H9 (cell line): ENCODE measurements at regions not wholly inside any gene's neighbourhood (a gene's known extent, or its start where the extent isn't known, plus 50 kb on each side); places are given as distances from the start of the nearest gene placed in this dataset.

Source experiments
- DNase-seq: peaks from one replicate; pipeline ENCODE4 v3.0.0-alpha.2; 2017
- H2AFZ ChIP-seq: one replicate; pipeline ENCODE4 v1.6.1; 2013; ENCODE audit warnings: mild to moderate bottlenecking, low read length, control low read depth, moderate library complexity
- H2AK5ac ChIP-seq: 2 replicates; pipeline ENCODE4 v1.6.1; 2013; ENCODE audit warnings: low read length, control low read depth, mixed read lengths; ENCODE audit not compliant: insufficient read length
- H2BK120ac ChIP-seq: one replicate; pipeline ENCODE4 v1.6.1; 2013; ENCODE audit warnings: low read depth, mild to moderate bottlenecking, low read length, control low read depth, inconsistent platforms; ENCODE audit not compliant: poor library complexity, severe bottlenecking
- H2BK12ac ChIP-seq: 2 replicates; pipeline ENCODE4 v1.6.1; 2013; ENCODE audit warnings: low read length, control low read depth, mixed read lengths, low read depth; ENCODE audit not compliant: insufficient read length
- H2BK15ac ChIP-seq: 2 replicates; pipeline ENCODE4 v1.6.1; 2013; ENCODE audit warnings: low read depth, low read length, control low read depth
- H2BK20ac ChIP-seq: one replicate; pipeline ENCODE4 v1.6.1; 2013; ENCODE audit warnings: low read depth, mild to moderate bottlenecking, low read length, control low read depth, inconsistent platforms; ENCODE audit not compliant: poor library complexity, severe bottlenecking
- H2BK5ac ChIP-seq: 2 replicates; pipeline ENCODE4 v1.6.1; 2013; ENCODE audit warnings: low read length, control low read depth, mixed read lengths; ENCODE audit not compliant: insufficient read length
- H3K14ac ChIP-seq: 2 replicates; pipeline ENCODE4 v1.6.1; 2013; ENCODE audit warnings: low read length, control low read depth; ENCODE audit not compliant: insufficient read depth
- H3K18ac ChIP-seq: 2 replicates; pipeline ENCODE4 v1.6.1; 2013; ENCODE audit warnings: low read depth, mild to moderate bottlenecking, mixed read lengths, low read length, control low read depth; ENCODE audit not compliant: insufficient read length
- H3K23ac ChIP-seq: 2 replicates; pipeline ENCODE4 v1.6.1; 2013; ENCODE audit warnings: low read length, control low read depth, mixed read lengths, low read depth; ENCODE audit not compliant: insufficient read length
- H3K23me2 ChIP-seq: 2 replicates; pipeline ENCODE4 v1.6.1; 2013; ENCODE audit warnings: low read depth, mild to moderate bottlenecking, mixed read lengths, low read length, control low read depth; ENCODE audit not compliant: insufficient read length, poor library complexity, severe bottlenecking
- H3K27ac ChIP-seq: 2 replicates; pipeline ENCODE4 v1.5.1; 2013; ENCODE audit warnings: low read length, control low read depth, mixed read lengths, low read depth; ENCODE audit not compliant: insufficient read length
- H3K27me3 ChIP-seq: 2 replicates; pipeline ENCODE4 v1.6.1; 2013; ENCODE audit warnings: low read length, control low read depth, inconsistent platforms; ENCODE audit not compliant: insufficient read depth
- H3K4ac ChIP-seq: 2 replicates; pipeline ENCODE4 v1.6.1; 2013; ENCODE audit warnings: low read depth, mild to moderate bottlenecking, control low read depth, inconsistent platforms, low read length, moderate library complexity
- H3K4me1 ChIP-seq: 2 replicates; pipeline ENCODE4 v1.6.1; 2013; ENCODE audit warnings: low read length, control low read depth, inconsistent platforms; ENCODE audit not compliant: insufficient read depth
- H3K4me2 ChIP-seq: 2 replicates; pipeline ENCODE4 v1.6.1; 2013; ENCODE audit warnings: low read length, control low read depth, mixed read lengths; ENCODE audit not compliant: insufficient read length, insufficient read depth
- H3K56ac ChIP-seq: 2 replicates; pipeline ENCODE4 v1.6.1; 2013; ENCODE audit warnings: low read depth, mild to moderate bottlenecking, mixed read lengths, low read length, control low read depth; ENCODE audit not compliant: insufficient read length
- H3K79me1 ChIP-seq: 2 replicates; pipeline ENCODE4 v1.6.1; 2013; ENCODE audit warnings: low read depth, mild to moderate bottlenecking, moderate library complexity, low read length, control low read depth, inconsistent platforms; ENCODE audit not compliant: insufficient read depth, poor library complexity, severe bottlenecking
- H3K79me2 ChIP-seq: 2 replicates; pipeline ENCODE4 v1.6.1; 2013; ENCODE audit warnings: low read length, control low read depth, inconsistent platforms; ENCODE audit not compliant: insufficient read depth
- H3K9ac ChIP-seq: 2 replicates; pipeline ENCODE4 v1.6.1; 2013; ENCODE audit warnings: low read length, control low read depth, mixed read lengths; ENCODE audit not compliant: insufficient read length; ENCODE audit errors: extremely low read depth
- H3K9me3 ChIP-seq: one replicate; pipeline ENCODE4 v1.6.1; 2013; ENCODE audit warnings: low read depth, low read length, inconsistent platforms; ENCODE audit not compliant: control insufficient read depth
- H3T11ph ChIP-seq: one replicate; pipeline ENCODE4 v1.6.1; 2013; ENCODE audit warnings: mild to moderate bottlenecking, low read length, control low read depth, inconsistent platforms
- H4K20me1 ChIP-seq: one replicate; pipeline ENCODE4 v1.6.1; 2013; ENCODE audit not compliant: control insufficient read depth, insufficient read length, insufficient read depth
- H4K5ac ChIP-seq: 2 replicates; pipeline ENCODE4 v1.6.1; 2013; ENCODE audit warnings: low read depth, mild to moderate bottlenecking, mixed read lengths, low read length, control low read depth; ENCODE audit not compliant: insufficient read length
- H4K8ac ChIP-seq: replicated peaks from 2 replicates; pipeline ENCODE4 v1.6.1; 2013; ENCODE audit warnings: low read length, control low read depth, mixed read lengths, low read depth; ENCODE audit not compliant: insufficient read length
- H4K91ac ChIP-seq: 2 replicates; pipeline ENCODE4 v1.6.1; 2013; ENCODE audit warnings: low read depth, mild to moderate bottlenecking, moderate library complexity, mixed read lengths, low read length, control low read depth; ENCODE audit not compliant: insufficient read length
- H3K27ac Mint-ChIP-seq, 3 experiments: 2 replicates in 2 of 3; 3 replicates in 1 of 3; pipeline ENCODE4 v1.8.0; 2020 to 2021; ENCODE audit warnings: mixed read lengths in 3 of 3, mild to moderate bottlenecking in 1 of 3, moderate library complexity in 1 of 3
- H3K27me3 Mint-ChIP-seq: 2 replicates; pipeline ENCODE4 v1.8.0; 2021; ENCODE audit warnings: low read depth, mild to moderate bottlenecking, moderate library complexity, mixed read lengths
- H3K36me3 Mint-ChIP-seq, 3 experiments: 2 replicates in 2 of 3; 3 replicates in 1 of 3; pipeline ENCODE4 v1.8.0; 2020 to 2021; ENCODE audit warnings: low read depth in 3 of 3, mixed read lengths in 3 of 3; ENCODE audit not compliant: insufficient read depth in 1 of 3
- H3K4me1 Mint-ChIP-seq, 2 experiments: 2 replicates each; pipeline ENCODE4 v1.8.0; 2020; ENCODE audit warnings: mixed read lengths in 2 of 2
- H3K4me3 Mint-ChIP-seq, 2 experiments: 2 replicates in 1 of 2; 3 replicates in 1 of 2; pipeline ENCODE4 v1.8.0; 2020 to 2021; ENCODE audit warnings: mild to moderate bottlenecking in 2 of 2, mixed read lengths in 2 of 2, moderate library complexity in 1 of 2
- H3K9me3 Mint-ChIP-seq, 2 experiments: 2 replicates in 1 of 2; 3 replicates in 1 of 2; pipeline ENCODE4 v1.8.0; 2020; ENCODE audit warnings: mild to moderate bottlenecking in 2 of 2, mixed read lengths in 2 of 2, moderate library complexity in 1 of 2
- CTCF ChIP-seq: fragments of 200-600 bp; sonication (generic); conservative IDR thresholded peaks from 3 replicates; pipeline ENCODE4 v1.8.0; 2021; ENCODE audit warnings: antibody characterized with exemption, mild to moderate bottlenecking
- WGBS: extraction: QIAGEN DNeasy Blood & Tissue Kit; methylation state at CpG from one replicate; pipeline ENCODE4 v1.1.7; 2013; ENCODE audit warnings: missing lambda C conversion rate, low lambda C conversion rate, mixed read lengths; ENCODE audit not compliant: insufficient read length; ENCODE audit errors: extremely low coverage; 5-methylcytosine and 5-hydroxymethylcytosine counted together

GRCh38 chr7:156115582-156115981 lies 303.3 kb upstream of the SHH start:
- H3K27me3 Mint-ChIP-seq, result peaks cover 2% of the 10 kb centered on the region; the same call in 1 of the 2 replicates
- no peaks in the 10 kb centered on the region for H3K27me3 ChIP-seq
- H3K23ac ChIP-seq, result no peak overlapping the region

More at GRCh38 chr7:156115582-156115981, 303.3 kb upstream of the SHH start:
- H3K18ac ChIP-seq, result no peak overlapping the region
- H3K79me1 ChIP-seq, result no peaks in the 10 kb centered on the region
- no peak overlapping the region for H4K91ac ChIP-seq
- no CpG with 5 or more reads among the region's 9 CpGs for WGBS
- Mint-ChIP-seq H3K27ac (no peak overlapping the region; a peak in 1 of 7 replicates), H3K9me3 (no peaks in the 10 kb centered on the region; a peak in 1 of 5 replicates), H3K4me1 (no peaks in the 10 kb centered on the region), H3K4me3 (no peak overlapping the region), H3K36me3 (no peaks in the 10 kb centered on the region; a peak in 1 of 7 replicates)
- no peak overlapping the region for H3K56ac ChIP-seq
- no peaks in the 10 kb centered on the region for H3K23me2 ChIP-seq
- no peak overlapping the region for H2BK12ac ChIP-seq
- no peak overlapping the region for H2BK20ac ChIP-seq
- H3K79me2 ChIP-seq, result no peaks in the 10 kb centered on the region; the same call in 1 of the 2 replicates
- no peak overlapping the region for H3T11ph ChIP-seq
- no peak overlapping the region for H2BK5ac ChIP-seq
- no peak overlapping the region for H3K27ac ChIP-seq
- no peak overlapping the region for H3K9ac ChIP-seq
- no peak overlapping the region for H3K4me2 ChIP-seq
- no peak for DNase-seq
- H4K20me1 ChIP-seq, result no peaks in the 10 kb centered on the region
- H2BK15ac ChIP-seq, result no peak overlapping the region
- no peak for TF ChIP-seq CTCF
- no peak overlapping the region for H4K5ac ChIP-seq
- H3K4ac ChIP-seq, result no peak overlapping the region
- H2AFZ ChIP-seq, result no peak overlapping the region
- H3K4me1 ChIP-seq, result no peaks in the 10 kb centered on the region
- H2BK120ac ChIP-seq, result no peak overlapping the region
- no peak overlapping the region for H3K14ac ChIP-seq
- H2AK5ac ChIP-seq, result no peak overlapping the region
- no peaks in the 10 kb centered on the region for H3K9me3 ChIP-seq
- no peak overlapping the region for H4K8ac ChIP-seq
